SK-N-MC (cell line): ENCODE measurements at regions not wholly inside any gene's neighbourhood (a gene's known extent, or its start where the extent isn't known, plus 50 kb on each side); places are given as distances from the start of the nearest gene placed in this dataset.

Experiments
- EZH2 ChIP-seq: fragments of 200-600 bp; sonication (generic); IDR thresholded peaks from one replicate; pipeline ENCODE4 v1.6.1; 2017; ENCODE audit warnings: antibody characterized with exemption
- POLR2AphosphoS5 ChIP-seq: IDR thresholded peaks from 2 replicates; pipeline ENCODE4 v1.6.1; 2012; ENCODE audit warnings: mild to moderate bottlenecking, low read depth, low read length, borderline replicate concordance

DNA sequence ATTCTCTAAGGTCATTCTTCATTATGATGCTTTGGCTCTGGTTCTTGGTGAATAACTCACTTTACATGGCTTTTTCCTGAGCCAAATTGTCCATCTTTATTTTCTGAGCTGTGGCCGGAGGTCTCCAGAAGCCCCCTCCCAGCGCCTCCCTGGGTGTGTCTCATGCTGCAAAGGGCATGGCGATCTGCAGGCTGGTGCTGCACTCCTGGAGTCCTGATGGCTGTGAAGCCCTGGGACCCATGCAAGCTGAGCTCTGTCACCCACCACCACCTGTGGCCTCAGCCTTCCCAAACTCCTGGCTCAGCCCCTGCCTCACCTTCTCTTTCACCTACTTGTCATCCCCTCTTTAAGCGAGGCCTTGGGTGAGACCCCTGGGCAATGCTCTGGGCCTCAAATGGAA is 96.9 kb downstream of the CEBPB start:
- TF ChIP-seq POLR2AphosphoS5, result no peak
- no peak for TF ChIP-seq EZH2
